Hepatocyte (in vitro differentiated cells): ENCODE measurements at regions not wholly inside any gene's neighbourhood (a gene's known extent, or its start where the extent isn't known, plus 50 kb on each side); places are given as distances from the start of the nearest gene placed in this dataset.

ENCODE experiments used
- DNase-seq: peaks from one replicate; pipeline ENCODE4 v3.0.0-alpha.2; 2016; ENCODE audit warnings: low spot score
- H2AFZ ChIP-seq: fragments of 200-600 bp; sonication (generic); 2 replicates; pipeline ENCODE4 v1.6.0; 2016; ENCODE audit warnings: antibody characterized with exemption, mild to moderate bottlenecking
- H3K27ac ChIP-seq: fragments of 200-600 bp; sonication (generic); 2 replicates; pipeline ENCODE4 v1.5.1; 2016; ENCODE audit warnings: mild to moderate bottlenecking
- H3K27me3 ChIP-seq: fragments of 200-600 bp; sonication (generic); 2 replicates; pipeline ENCODE4 v1.6.1; 2016
- H3K36me3 ChIP-seq: fragments of 200-600 bp; sonication (generic); replicated peaks from 2 replicates; pipeline ENCODE4 v1.5.1; 2016; ENCODE audit warnings: low read depth; ENCODE audit not compliant: insufficient read depth
- H3K4me1 ChIP-seq: fragments of 200-600 bp; sonication (generic); 2 replicates; pipeline ENCODE4 v1.5.1; 2016; ENCODE audit warnings: mild to moderate bottlenecking, moderate library complexity; ENCODE audit not compliant: insufficient read depth
- H3K4me2 ChIP-seq: fragments of 200-600 bp; sonication (generic); 2 replicates; pipeline ENCODE4 v1.6.0; 2016
- H3K4me3 ChIP-seq: fragments of 200-600 bp; sonication (generic); 2 replicates; pipeline ENCODE4 v1.5.1; 2016; ENCODE audit warnings: mild to moderate bottlenecking
- H3K79me2 ChIP-seq: fragments of 200-600 bp; sonication (generic); 2 replicates; pipeline ENCODE4 v1.6.0; 2017; ENCODE audit warnings: mild to moderate bottlenecking
- H3K9me2 ChIP-seq: fragments of 200-600 bp; sonication (generic); replicated peaks from 2 replicates; pipeline ENCODE4 v1.6.0; 2017; ENCODE audit warnings: mild to moderate bottlenecking; ENCODE audit not compliant: insufficient read depth
- H3K9me3 ChIP-seq: fragments of 200-600 bp; sonication (generic); 2 replicates; pipeline ENCODE4 v1.5.1; 2016; ENCODE audit warnings: low read depth, mild to moderate bottlenecking
- H4K20me1 ChIP-seq: fragments of 200-600 bp; sonication (generic); 2 replicates; pipeline ENCODE4 v1.6.0; 2016; ENCODE audit warnings: mild to moderate bottlenecking; ENCODE audit not compliant: insufficient read depth, poor library complexity, severe bottlenecking
- CTCF ChIP-seq: fragments of 200-600 bp; sonication (generic); IDR thresholded peaks from 2 replicates; pipeline ENCODE4 v1.5.1; 2016; ENCODE audit warnings: antibody characterized with exemption, mild to moderate bottlenecking; ENCODE audit not compliant: poor library complexity
- EZH2 ChIP-seq: fragments of 200-600 bp; sonication (generic); IDR thresholded peaks from 2 replicates; pipeline ENCODE4 v1.6.1; 2016; ENCODE audit warnings: antibody characterized with exemption, mild to moderate bottlenecking, borderline replicate concordance
- EZH2phosphoT487 ChIP-seq: fragments of 200-600 bp; sonication (generic); IDR thresholded peaks from one replicate; pipeline ENCODE4 v1.6.1; 2018; ENCODE audit warnings: antibody characterized with exemption, mild to moderate bottlenecking, low read depth, moderate library complexity; ENCODE audit not compliant: unreplicated experiment, severe bottlenecking
- WGBS: methylation state at CpG from one replicate; pipeline ENCODE4 v1.1.6; 2016; ENCODE audit warnings: low lambda C conversion rate; ENCODE audit errors: missing lambda C conversion rate; 5-methylcytosine and 5-hydroxymethylcytosine counted together

- Histone ChIP-seq H3K27ac (no peak overlapping the region), H3K36me3 (no peaks in the 10 kb centered on the region), H3K27me3 (no peaks in the 10 kb centered on the region), H3K79me2 (no peaks in the 10 kb centered on the region), H2AFZ (no peak overlapping the region), H3K4me3 (no peak overlapping the region), H3K9me3 (no peaks in the 10 kb centered on the region), H4K20me1 (no peaks in the 10 kb centered on the region), H3K4me2 (no peak overlapping the region), H3K4me1 (no peaks in the 10 kb centered on the region), H3K9me2 (no peaks in the 10 kb centered on the region)
- no peak for DNase-seq
- TF ChIP-seq EZH2 (no peak), CTCF (no peak), EZH2phosphoT487 (no peak)
Measured at GRCh38 chr5:28544501-28544900, 1506.1 kb upstream of the CDH9 start.

GRCh38 chr5:28543473-28544098 lies 1505.2 kb upstream of the CDH9 start:
- Histone ChIP-seq H2AFZ (no peak overlapping the region), H3K27me3 (no peaks in the 10 kb centered on the region), H3K27ac (no peak overlapping the region), H3K79me2 (no peaks in the 10 kb centered on the region), H4K20me1 (no peaks in the 10 kb centered on the region), H3K4me2 (no peak overlapping the region), H3K4me3 (no peak overlapping the region), H3K36me3 (no peaks in the 10 kb centered on the region), H3K4me1 (no peaks in the 10 kb centered on the region), H3K9me3 (no peaks in the 10 kb centered on the region), H3K9me2 (no peaks in the 10 kb centered on the region)
- DNase-seq, result no peak
- TF ChIP-seq EZH2 (no peak), EZH2phosphoT487 (no peak), CTCF (no peak)

GRCh38 chr5:28542987-28543386 lies 1504.6 kb upstream of the CDH9 start:
- no peak overlapping the region for H3K4me2 ChIP-seq
- no peaks in the 10 kb centered on the region for H3K79me2 ChIP-seq
- no peaks in the 10 kb centered on the region for H3K36me3 ChIP-seq
- TF ChIP-seq CTCF, result no peak
- no peak for TF ChIP-seq EZH2
- no peak for TF ChIP-seq EZH2phosphoT487
- DNase-seq, result no peak
- no peak overlapping the region for H2AFZ ChIP-seq
- WGBS, result 82% methylated on average over 3 of the region's 3 CpGs
- H3K9me3 ChIP-seq, result no peaks in the 10 kb centered on the region
- H3K4me1 ChIP-seq, result no peaks in the 10 kb centered on the region
- H3K4me3 ChIP-seq, result no peak overlapping the region
- no peaks in the 10 kb centered on the region for H3K27me3 ChIP-seq
- H4K20me1 ChIP-seq, result no peaks in the 10 kb centered on the region
- H3K27ac ChIP-seq, result no peak overlapping the region
- H3K9me2 ChIP-seq, result no peaks in the 10 kb centered on the region
